Upper lobe of left lung (tissue), 4 donors: ENCODE measurements at regions not wholly inside any gene's neighbourhood (a gene's known extent, or its start where the extent isn't known, plus 50 kb on each side); places are given as distances from the start of the nearest gene placed in this dataset.

Experiments
- CTCF ChIP-seq, 6 experiments: fragments of 450-650 bp in 4 of 6; fragments of 200-600 bp in 2 of 6; sonication (generic) in 2 of 6; IDR thresholded peaks; one replicate each; pipeline ENCODE4 v1.5.1; 2016 to 2019; ENCODE audit warnings: antibody characterized with exemption in 6 of 6
- POLR2A ChIP-seq, 4 donors: fragments of 450-650 bp; IDR thresholded peaks; one replicate each; pipeline ENCODE4 v1.5.1; 2016 to 2017; ENCODE audit warnings: antibody characterized with exemption in 4 of 4, mild to moderate bottlenecking in 2 of 4

GRCh38 chr1:194362327-194362726, 1175.9 kb upstream of the B3GALT2 start:
- TF ChIP-seq CTCF (IDR thresholded peaks at IDR 0.05) (no peak), POLR2A (IDR thresholded peaks at IDR 0.05) (no peak)
